Activated gamma-delta T cell treated with anti-CD3 and anti-CD28 coated beads, Interleukin-2, amount 50 U/mL, for 16 hours (primary cell): ENCODE measurements at regions not wholly inside any gene's neighbourhood (a gene's known extent, or its start where the extent isn't known, plus 50 kb on each side); places are given as distances from the start of the nearest gene placed in this dataset.
A peak's percentile ranks its signal among the peaks of the same experiment; 100 is the strongest.

Experiments used
- DNase-seq: peaks from one replicate; pipeline ENCODE4 v3.0.0-alpha.2; 2020; ENCODE audit warnings: low read depth

GRCh38 chr1:221812905-221813597, 71.2 kb upstream of the DUSP10 start:
- no peak for DNase-seq

DNA sequence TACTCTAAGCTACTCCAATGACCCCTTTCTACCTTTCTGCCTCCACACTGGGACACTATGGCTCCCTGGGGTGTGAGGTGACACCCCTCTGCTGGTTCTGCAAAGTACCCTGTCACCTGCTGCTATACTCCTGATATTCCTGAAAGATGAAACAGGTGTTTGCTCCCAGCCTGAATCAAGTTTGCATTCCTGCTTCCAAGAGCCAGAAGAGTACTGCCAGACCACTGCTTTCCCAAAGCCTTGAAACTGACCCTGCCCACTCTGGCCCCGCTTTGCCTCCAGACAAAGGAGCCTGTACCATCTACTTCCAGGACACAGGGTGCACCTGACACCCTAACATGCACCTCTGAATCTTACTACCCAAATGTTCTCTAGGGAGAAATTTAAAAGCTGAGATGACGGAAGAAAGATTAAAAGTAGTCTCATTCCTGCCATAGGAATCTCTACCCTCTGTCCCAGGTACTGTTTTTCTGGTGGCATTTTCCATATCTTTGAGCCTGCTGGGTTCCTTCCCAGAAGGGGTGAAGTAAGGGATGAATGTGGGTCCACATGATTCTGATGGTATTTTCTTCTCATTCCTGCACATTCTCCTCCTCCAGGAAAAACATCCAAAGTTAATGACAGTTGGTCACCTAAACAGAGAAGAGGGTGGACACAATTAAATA, 70.3 kb upstream of the DUSP10 start:
- no peak for DNase-seq

- DNase-seq: no peak
These were observed 68.5 kb upstream of the DUSP10 start for GRCh38 chr1:221810406-221810805.

- no peak for DNase-seq
These were observed 67.5 kb upstream of the DUSP10 start for GRCh38 chr1:221809091-221810029.

- DNase-seq: no peak
These were observed 65.1 kb upstream of the DUSP10 start for GRCh38 chr1:221806984-221807383.

GRCh38 chr1:221806236-221806635, 64.3 kb upstream of the DUSP10 start:
- no peak for DNase-seq

DNA sequence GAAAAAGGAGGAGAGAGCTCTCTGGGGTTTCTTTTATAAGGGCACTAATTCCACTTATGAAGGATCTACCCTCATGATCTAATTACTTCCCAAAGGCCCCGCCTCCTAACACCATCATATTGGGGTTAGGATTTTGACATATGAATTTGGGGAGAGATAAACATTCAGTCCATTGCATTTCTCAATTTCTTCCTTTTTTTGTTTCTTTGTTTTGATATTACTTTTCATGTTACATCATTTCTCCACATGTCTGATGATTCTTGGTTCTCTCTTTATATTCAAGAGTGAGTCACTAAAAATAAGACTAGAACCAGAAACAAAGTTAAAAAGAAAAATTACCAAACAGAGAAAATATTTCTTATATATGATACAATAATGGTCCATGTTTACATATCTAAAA, 63.2 kb upstream of the DUSP10 start:
- DNase-seq: no peak

DNA sequence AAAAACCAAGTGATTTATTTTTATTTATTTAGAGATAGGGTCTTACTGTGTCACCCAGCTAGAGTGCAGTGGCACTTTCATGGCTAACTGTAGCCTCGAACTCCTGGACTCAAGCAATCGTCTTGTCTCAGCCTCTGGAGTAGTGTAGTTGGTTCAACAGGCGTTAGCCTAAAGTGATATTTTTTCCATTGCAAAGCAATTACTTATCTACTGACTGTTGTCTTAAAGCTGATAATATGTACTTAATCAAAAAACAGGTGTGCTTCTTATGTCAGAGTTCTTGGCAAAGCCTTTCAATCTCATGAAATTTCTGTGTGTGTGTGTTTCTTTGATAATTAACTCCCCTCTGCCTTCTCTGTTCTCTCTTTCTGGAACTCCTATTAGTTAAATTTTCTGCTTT, 62.4 kb upstream of the DUSP10 start:
- no peak for DNase-seq

DNA sequence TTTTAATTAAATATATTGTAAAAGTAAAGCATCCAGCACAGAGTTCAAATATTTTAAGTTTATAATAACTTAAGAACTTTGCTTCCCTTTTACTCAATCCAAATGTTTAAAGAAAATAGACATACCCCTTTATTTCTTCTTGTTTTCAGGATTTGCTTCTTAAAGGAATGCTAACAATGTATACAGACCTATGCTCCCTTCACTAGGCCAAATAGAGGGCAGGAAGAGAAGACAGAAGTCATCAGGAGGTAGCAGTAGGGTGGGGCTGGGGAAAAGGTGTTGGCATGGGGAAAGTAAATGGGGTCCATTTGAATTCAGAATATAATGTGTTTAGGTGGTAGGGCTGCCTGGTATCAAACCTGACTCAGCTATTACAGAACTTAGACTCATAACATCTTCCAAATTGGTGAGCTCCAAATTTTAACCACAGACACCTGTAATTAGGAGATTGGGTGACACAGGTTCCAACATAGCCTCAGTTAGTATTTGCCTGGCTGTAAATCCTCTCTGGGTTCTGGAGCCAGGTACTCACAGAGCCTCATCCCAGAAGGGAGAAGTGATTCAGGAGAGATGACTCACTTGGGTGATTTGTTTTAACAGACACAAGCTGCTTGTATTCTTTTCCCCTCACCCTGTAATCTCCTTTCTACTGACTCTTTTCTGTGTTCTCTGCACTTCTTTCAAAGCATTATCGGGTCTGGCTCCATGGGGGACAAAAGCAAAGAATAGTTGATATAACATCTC, 60.1 kb upstream of the DUSP10 start:
- DNase-seq: no peak

DNA sequence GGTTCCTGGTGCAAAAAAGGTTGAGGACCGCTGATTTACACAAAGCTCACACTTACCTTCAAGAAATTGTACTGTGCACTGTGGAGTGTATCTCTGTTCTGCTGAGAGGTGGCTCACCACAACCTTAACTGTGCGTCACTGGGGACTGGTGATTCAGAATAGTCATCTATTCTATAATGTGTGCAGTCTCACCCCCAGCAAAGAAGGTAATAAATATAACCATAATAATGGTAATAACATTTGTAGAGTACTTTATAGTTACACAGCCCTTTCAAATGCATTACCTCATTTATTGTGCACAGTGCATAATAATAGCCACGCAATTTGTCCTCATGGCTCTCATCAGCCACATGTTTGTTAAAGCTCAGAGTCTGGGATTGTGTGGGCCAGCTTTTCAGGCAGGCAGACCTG, 59.4 kb upstream of the DUSP10 start:
- DNase-seq: no peak

DNA sequence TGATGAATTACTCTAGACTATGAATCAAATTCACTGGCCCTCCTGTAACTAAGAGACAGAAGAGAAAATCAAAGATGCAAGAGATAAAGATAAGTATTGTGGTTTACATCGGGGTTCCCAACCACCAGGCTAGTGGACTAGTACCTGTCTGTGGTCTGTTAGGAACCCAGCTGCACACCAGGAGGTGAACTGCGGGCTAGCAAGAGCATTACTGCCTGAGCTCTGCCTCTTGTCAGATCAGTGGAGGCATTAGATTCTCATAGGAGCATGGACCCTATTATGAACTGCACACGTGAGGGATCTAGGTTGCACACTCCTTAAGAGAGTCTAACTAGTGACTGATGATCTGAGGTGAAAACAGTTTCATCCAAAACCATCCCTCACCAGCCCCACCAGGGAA, 58.9 kb upstream of the DUSP10 start:
- DNase-seq: no peak

- no peak for DNase-seq
These were observed 55.6 kb upstream of the DUSP10 start for GRCh38 chr1:221797506-221797905.

DNA sequence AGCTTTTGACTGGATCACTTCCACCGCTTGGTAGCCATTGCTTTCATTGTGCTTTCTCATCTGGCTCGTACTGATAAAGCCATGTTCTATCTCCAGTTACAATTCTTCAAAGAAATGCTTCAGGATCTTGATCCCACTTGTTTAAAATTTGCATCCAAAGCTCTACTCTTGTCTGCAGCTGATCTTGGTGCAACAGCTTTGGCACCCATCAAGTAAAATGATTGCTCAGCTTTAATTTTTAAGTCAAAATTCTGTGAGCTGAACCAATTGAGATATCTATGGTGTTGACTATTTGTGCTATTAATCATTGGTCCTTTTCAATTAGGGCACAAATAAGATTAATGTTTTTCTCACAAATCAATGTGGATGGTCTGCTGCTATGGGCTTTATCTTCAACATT, 54.8 kb upstream of the DUSP10 start:
- DNase-seq: no peak

DNA sequence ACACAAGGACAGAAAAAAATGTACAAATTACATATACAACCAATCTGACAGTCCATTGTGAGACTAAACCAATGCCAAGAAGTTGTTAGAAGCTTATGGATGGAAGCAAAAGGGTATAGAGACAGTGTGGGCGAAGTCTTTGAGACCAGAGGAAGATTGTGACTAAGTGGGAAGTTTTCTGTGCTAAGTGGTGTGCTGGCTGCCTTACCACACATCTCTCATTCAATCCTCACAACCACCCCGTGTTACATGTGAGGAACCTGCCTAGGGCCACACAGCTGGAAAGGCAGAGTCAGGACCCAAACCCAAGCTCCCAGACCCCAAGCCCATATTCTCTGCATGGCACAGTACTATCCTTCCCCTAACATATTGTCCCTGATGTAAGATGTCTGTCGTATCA, 53.5 kb upstream of the DUSP10 start:
- no peak for DNase-seq

DNA sequence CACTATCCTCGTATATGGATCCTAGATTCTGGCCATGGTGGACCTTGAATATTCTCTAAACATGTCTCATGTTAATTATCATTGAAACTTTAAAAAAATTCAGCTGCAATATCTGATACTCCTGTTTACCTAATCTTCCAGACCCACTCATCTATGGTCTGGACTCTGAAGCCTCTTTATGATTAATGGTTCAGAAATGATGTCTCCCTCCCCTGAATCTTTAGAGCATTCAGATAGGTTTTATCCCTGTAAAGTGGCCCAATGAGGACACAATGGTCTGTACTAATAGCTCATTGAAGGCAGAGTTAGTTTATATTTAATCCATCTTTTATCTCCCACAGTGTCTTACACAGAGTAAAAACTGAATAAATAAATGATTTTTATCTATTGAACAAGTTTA, 53.0 kb upstream of the DUSP10 start:
- DNase-seq: no peak

DNA sequence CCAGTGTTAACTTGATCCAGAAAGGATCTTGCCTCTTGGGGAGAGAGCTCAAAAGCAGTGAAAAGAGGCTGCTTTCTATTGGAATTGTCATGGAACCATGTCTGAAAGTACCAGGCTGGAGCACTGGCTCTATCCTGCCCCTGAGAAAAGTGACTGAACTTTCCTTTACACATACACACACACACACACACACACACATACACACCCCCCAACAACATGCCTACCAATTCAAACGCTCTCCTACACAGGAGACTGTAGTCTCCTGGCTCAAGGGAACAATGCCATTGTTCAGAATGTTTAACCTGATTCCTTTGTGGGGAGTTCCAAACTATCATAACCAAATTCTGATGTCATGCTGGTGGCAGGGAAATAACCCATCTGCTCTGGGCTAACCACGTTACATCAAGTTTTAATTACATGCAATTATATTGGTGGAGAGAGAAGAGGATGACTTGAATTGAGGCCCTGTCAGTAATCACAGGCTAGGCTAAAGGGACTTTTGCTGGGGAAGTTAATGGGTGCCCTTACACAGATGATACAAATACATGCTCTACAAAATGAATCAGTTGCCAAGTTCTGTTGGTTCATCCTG, 52.3 kb upstream of the DUSP10 start:
- DNase-seq: peak; percentile 20

GRCh38 chr1:221793439-221794078, 51.7 kb upstream of the DUSP10 start:
- DNase-seq: no peak

GRCh38 chr1:221791846-221792245, 50.0 kb upstream of the DUSP10 start:
- no peak for DNase-seq
